SJSA1 (cell line): ENCODE measurements at regions not wholly inside any gene's neighbourhood (a gene's known extent, or its start where the extent isn't known, plus 50 kb on each side); places are given as distances from the start of the nearest gene placed in this dataset.
A peak's percentile ranks its signal among the peaks of the same experiment; 100 is the strongest.

Source experiments
- DNase-seq, 2 experiments: peaks; one replicate each; pipeline ENCODE4 v3.0.0-alpha.2; 2015 to 2020; ENCODE audit warnings: low spot score in 2 of 2, low read depth in 1 of 2
- H3K27ac ChIP-seq: fragments of 250-450 bp; sonication (Bioruptor Pico); 2 replicates; pipeline ENCODE4 v1.5.1; 2020; ENCODE audit warnings: mild to moderate bottlenecking, moderate library complexity
- H3K27me3 ChIP-seq: fragments of 250-450 bp; sonication (Bioruptor Pico); replicated peaks from 2 replicates; pipeline ENCODE4 v1.5.1; 2020; ENCODE audit warnings: mild to moderate bottlenecking, moderate library complexity
- H3K36me3 ChIP-seq: fragments of 250-450 bp; sonication (Bioruptor Pico); 2 replicates; pipeline ENCODE4 v1.5.1; 2020; ENCODE audit warnings: mild to moderate bottlenecking
- H3K4me1 ChIP-seq: fragments of 250-450 bp; sonication (Bioruptor Pico); replicated peaks from 2 replicates; pipeline ENCODE4 v1.6.1; 2021; ENCODE audit warnings: mild to moderate bottlenecking
- H3K4me3 ChIP-seq: fragments of 250-450 bp; sonication (Bioruptor Pico); 2 replicates; pipeline ENCODE4 v1.5.1; 2020; ENCODE audit warnings: mild to moderate bottlenecking
- H3K9me3 ChIP-seq: fragments of 250-450 bp; sonication (Bioruptor Pico); replicated peaks from 2 replicates; pipeline ENCODE4 v1.5.1; 2020; ENCODE audit warnings: mild to moderate bottlenecking

GRCh38 chr3:6179761-6180160, 681.2 kb upstream of the GRM7 start:
- no peaks in the 10 kb centered on the region for H3K36me3 ChIP-seq
- DNase-seq, result peak; percentile 59 to 62
- H3K4me1 ChIP-seq, result peaks cover 9% of the 10 kb centered on the region
- peak overlapping the region; percentile 73 for H3K27ac ChIP-seq
- no peaks in the 10 kb centered on the region for H3K27me3 ChIP-seq
- H3K9me3 ChIP-seq, result 0 out of 2 replicates have a peak, but pooled peaks cover 3% of the 10 kb centered on the region
- peak overlapping the region; percentile 5; the same call in 1 of the 2 replicates for H3K4me3 ChIP-seq

GRCh38 chr3:6180171-6180570, 680.7 kb upstream of the GRM7 start:
- Histone ChIP-seq H3K27ac (peak overlapping the region; percentile 73), H3K4me3 (no peak overlapping the region), H3K36me3 (no peaks in the 10 kb centered on the region), H3K9me3 (0 out of 2 replicates have a peak, but pooled peaks cover 3% of the 10 kb centered on the region), H3K4me1 (peaks cover 9% of the 10 kb centered on the region), H3K27me3 (no peaks in the 10 kb centered on the region)
- peak in 1 of 2 experiments; percentile 46 for DNase-seq

GRCh38 chr3:6182476-6182875, 678.4 kb upstream of the GRM7 start:
- no peak overlapping the region for H3K4me3 ChIP-seq
- no peak for DNase-seq
- 0 out of 2 replicates have a peak, but pooled peaks cover 3% of the 10 kb centered on the region for H3K9me3 ChIP-seq
- H3K27ac ChIP-seq, result no peak overlapping the region
- H3K4me1 ChIP-seq, result peaks cover 9% of the 10 kb centered on the region
- H3K27me3 ChIP-seq, result no peaks in the 10 kb centered on the region
- no peaks in the 10 kb centered on the region for H3K36me3 ChIP-seq

GRCh38 chr3:6182909-6183308, 678.0 kb upstream of the GRM7 start:
- Histone ChIP-seq H3K4me3 (no peak overlapping the region), H3K4me1 (peaks cover 9% of the 10 kb centered on the region), H3K9me3 (0 out of 2 replicates have a peak, but pooled peaks cover 3% of the 10 kb centered on the region), H3K36me3 (no peaks in the 10 kb centered on the region), H3K27me3 (no peaks in the 10 kb centered on the region), H3K27ac (no peak overlapping the region)
- no peak for DNase-seq

- H3K4me3 ChIP-seq, result no peak overlapping the region
Observed at GRCh38 chr3:6189384-6189783, 671.5 kb upstream of the GRM7 start.

GRCh38 chr3:6204891-6205290, 656.0 kb upstream of the GRM7 start:
- Histone ChIP-seq H3K9me3 (no peaks in the 10 kb centered on the region), H3K27me3 (no peaks in the 10 kb centered on the region), H3K4me3 (no peak overlapping the region), H3K36me3 (no peaks in the 10 kb centered on the region), H3K4me1 (no peaks in the 10 kb centered on the region), H3K27ac (no peak overlapping the region)
- DNase-seq, result no peak

More at GRCh38 chr3:6189384-6189783, 671.5 kb upstream of the GRM7 start:
- Histone ChIP-seq H3K27me3 (no peaks in the 10 kb centered on the region), H3K4me1 (no peaks in the 10 kb centered on the region), H3K36me3 (no peaks in the 10 kb centered on the region), H3K27ac (no peak overlapping the region), H3K9me3 (no peaks in the 10 kb centered on the region)
- no peak for DNase-seq

- Histone ChIP-seq H3K27me3 (no peaks in the 10 kb centered on the region), H3K36me3 (no peaks in the 10 kb centered on the region), H3K27ac (no peak overlapping the region), H3K4me1 (no peaks in the 10 kb centered on the region), H3K4me3 (no peak overlapping the region), H3K9me3 (no peaks in the 10 kb centered on the region)
- DNase-seq, result no peak
Observed at GRCh38 chr3:6216135-6217026, 644.5 kb upstream of the GRM7 start.

GRCh38 chr3:6220447-6220846, 640.5 kb upstream of the GRM7 start:
- Histone ChIP-seq H3K27ac (no peak overlapping the region), H3K4me3 (no peak overlapping the region), H3K27me3 (no peaks in the 10 kb centered on the region), H3K4me1 (no peaks in the 10 kb centered on the region), H3K36me3 (no peaks in the 10 kb centered on the region), H3K9me3 (no peaks in the 10 kb centered on the region)
- DNase-seq, result no peak

- Histone ChIP-seq H3K4me3 (no peak overlapping the region), H3K36me3 (no peaks in the 10 kb centered on the region), H3K27ac (no peak overlapping the region), H3K9me3 (no peaks in the 10 kb centered on the region), H3K27me3 (no peaks in the 10 kb centered on the region), H3K4me1 (no peaks in the 10 kb centered on the region)
- no peak for DNase-seq
Observed at GRCh38 chr3:6222069-6222468, 638.8 kb upstream of the GRM7 start.

- Histone ChIP-seq H3K27me3 (no peaks in the 10 kb centered on the region), H3K9me3 (no peaks in the 10 kb centered on the region), H3K36me3 (no peaks in the 10 kb centered on the region), H3K4me1 (no peaks in the 10 kb centered on the region), H3K27ac (no peak overlapping the region), H3K4me3 (no peak overlapping the region)
- no peak for DNase-seq
Observed at GRCh38 chr3:6223572-6223971, 637.3 kb upstream of the GRM7 start.

GRCh38 chr3:6228958-6229683, 631.8 kb upstream of the GRM7 start:
- no peak for DNase-seq
- H3K36me3 ChIP-seq, result no peaks in the 10 kb centered on the region
- no peak overlapping the region for H3K27ac ChIP-seq
- H3K9me3 ChIP-seq, result no peaks in the 10 kb centered on the region
- no peak overlapping the region for H3K4me3 ChIP-seq
- H3K27me3 ChIP-seq, result no peaks in the 10 kb centered on the region
- no peaks in the 10 kb centered on the region for H3K4me1 ChIP-seq

GRCh38 chr3:6229778-6230410, 631.0 kb upstream of the GRM7 start:
- H3K9me3 ChIP-seq, result no peaks in the 10 kb centered on the region
- no peak overlapping the region for H3K4me3 ChIP-seq

GRCh38 chr3:6242104-6242503, 618.8 kb upstream of the GRM7 start:
- H3K9me3 ChIP-seq, result no peaks in the 10 kb centered on the region
- H3K4me3 ChIP-seq, result no peak overlapping the region
- no peak overlapping the region for H3K27ac ChIP-seq
- H3K27me3 ChIP-seq, result no peaks in the 10 kb centered on the region
- H3K36me3 ChIP-seq, result no peaks in the 10 kb centered on the region
- DNase-seq, result no peak
- no peaks in the 10 kb centered on the region for H3K4me1 ChIP-seq

More at GRCh38 chr3:6229778-6230410, 631.0 kb upstream of the GRM7 start:
- no peaks in the 10 kb centered on the region for H3K36me3 ChIP-seq
- no peaks in the 10 kb centered on the region for H3K4me1 ChIP-seq
- no peak overlapping the region for H3K27ac ChIP-seq
- DNase-seq, result no peak
- H3K27me3 ChIP-seq, result no peaks in the 10 kb centered on the region

- Histone ChIP-seq H3K36me3 (no peaks in the 10 kb centered on the region), H3K4me1 (no peaks in the 10 kb centered on the region), H3K27ac (no peak overlapping the region), H3K27me3 (no peaks in the 10 kb centered on the region), H3K9me3 (no peaks in the 10 kb centered on the region; the same call in 1 of the 2 replicates), H3K4me3 (no peak overlapping the region)
- no peak for DNase-seq
Observed at GRCh38 chr3:6248528-6248927, 612.4 kb upstream of the GRM7 start.
